GM21723 (cell line): ENCODE measurements at regions not wholly inside any gene's neighbourhood (a gene's known extent, or its start where the extent isn't known, plus 50 kb on each side); places are given as distances from the start of the nearest gene placed in this dataset.
"Not testable (repeated sequence)": the region's sequence is repeated elsewhere in the genome, so short reads cannot be mapped to it uniquely, and the experiment has no call there.

Source experiments
- ATAC-seq: cut with Tn5 transposase; IDR thresholded peaks from one replicate; pipeline ENCODE4 v1.9.1; 2021; ENCODE audit warnings: mild to moderate bottlenecking, moderate library complexity; ENCODE audit not compliant: unreplicated experiment

GRCh38 chr1:58966103-58966916 lies 182.5 kb upstream of the JUN start:
- no peak for ATAC-seq

DNA sequence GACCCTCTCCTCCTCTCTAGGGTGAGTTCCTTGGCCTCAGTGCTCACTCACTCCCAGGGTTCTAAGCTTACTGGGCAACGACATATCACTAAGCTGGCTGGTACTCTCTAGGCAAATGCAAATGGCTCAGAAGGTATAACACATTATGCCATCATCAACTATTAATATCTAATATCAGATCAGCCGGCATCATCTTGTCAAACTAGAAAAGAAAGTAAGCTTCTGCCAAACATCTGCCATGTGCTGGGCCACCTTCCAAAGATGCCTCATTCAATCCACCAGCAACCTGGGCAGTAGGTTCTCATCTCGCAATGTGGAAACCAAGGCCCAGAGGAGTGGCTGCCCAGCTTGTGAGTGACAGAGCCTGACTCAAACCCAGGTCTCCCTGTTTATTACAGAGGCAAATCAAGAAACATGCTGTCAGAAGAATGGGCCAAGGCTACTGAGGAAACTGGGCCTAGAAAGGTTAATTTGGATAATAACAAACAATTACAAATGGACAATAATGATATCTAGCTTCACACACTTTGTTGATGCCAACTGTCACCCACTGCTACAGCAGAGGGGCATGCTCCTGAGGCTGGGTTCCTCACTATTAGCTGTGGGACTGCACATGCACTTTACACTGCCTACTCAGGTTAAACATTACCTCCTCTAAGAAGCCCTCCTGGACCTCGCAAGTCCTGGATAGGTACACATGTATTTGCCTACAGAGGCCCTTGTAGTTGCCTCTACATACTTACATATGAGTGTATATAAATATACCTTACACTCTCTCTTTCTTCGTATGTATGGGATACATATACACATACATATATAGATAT lies 183.3 kb upstream of the JUN start:
- ATAC-seq, result no peak

GRCh38 chr1:58968360-58968952 lies 184.6 kb upstream of the JUN start:
- ATAC-seq, result peak; percentile 93

DNA sequence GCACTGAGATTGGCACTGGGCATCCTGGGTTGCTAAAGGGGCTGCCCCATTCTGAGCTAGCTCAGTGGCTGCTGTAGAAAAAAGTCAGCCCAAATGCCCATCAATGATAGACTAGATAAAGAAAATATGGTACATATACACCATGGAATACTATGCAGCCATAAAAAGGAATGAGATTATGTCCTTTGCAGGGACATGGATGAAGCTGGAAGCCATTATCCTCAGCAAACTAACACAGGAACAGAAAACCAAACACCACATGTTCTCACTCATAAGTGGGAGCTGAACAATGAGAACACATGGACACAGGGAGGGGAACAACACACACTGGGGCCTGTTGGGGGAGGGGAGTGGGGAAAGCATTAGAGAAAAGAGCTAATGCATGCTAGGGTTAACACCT lies 185.3 kb upstream of the JUN start:
- not testable (repeated sequence) for ATAC-seq

DNA sequence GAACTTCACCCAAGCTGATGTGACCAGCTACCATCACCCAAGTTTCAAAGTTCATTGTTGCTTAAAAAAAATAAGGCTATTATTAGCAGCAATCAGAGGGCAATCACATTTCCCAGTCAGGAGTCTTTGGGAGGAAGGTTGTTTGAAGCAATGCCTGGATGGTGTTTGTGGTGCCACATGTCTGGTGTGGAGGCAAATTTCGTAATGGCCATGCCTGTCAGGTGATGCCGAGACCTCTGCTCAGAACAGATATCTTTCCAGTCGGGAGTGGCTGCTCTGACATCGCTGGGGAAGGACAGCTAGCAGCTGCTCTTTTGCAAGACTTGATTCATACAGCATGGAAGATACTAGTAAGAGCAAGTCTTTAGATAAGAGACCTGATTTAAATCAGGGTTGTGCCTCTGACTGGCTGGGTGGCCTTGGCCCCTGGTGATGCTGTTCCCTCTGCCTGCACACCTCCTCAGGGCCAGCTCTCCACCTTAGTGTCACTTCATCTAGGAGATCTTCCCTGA lies 187.8 kb upstream of the JUN start:
- ATAC-seq, result no peak

GRCh38 chr1:58975888-58976287 lies 192.0 kb upstream of the JUN start:
- ATAC-seq, result no peak

DNA sequence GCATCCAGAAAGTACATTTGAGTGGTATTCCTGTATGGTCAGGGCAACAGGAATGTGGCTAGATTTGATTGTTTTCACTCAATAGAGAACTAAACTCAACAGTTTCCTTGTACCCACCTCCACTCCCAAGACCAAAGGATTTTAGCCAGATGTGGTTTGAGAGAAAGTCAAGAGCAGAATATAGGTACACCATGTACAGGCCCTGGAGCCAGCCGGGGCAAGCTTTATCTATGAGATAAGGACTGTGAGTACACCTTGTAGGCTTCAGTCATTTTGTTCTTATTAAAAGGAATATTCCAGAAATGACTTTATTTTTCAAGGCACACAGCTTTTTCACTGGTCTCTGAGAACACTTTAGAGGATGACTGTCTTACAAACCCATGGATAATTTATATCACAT lies 192.4 kb upstream of the JUN start:
- ATAC-seq, result no peak

GRCh38 chr1:58977598-58977997 lies 193.8 kb upstream of the JUN start:
- ATAC-seq, result no peak

DNA sequence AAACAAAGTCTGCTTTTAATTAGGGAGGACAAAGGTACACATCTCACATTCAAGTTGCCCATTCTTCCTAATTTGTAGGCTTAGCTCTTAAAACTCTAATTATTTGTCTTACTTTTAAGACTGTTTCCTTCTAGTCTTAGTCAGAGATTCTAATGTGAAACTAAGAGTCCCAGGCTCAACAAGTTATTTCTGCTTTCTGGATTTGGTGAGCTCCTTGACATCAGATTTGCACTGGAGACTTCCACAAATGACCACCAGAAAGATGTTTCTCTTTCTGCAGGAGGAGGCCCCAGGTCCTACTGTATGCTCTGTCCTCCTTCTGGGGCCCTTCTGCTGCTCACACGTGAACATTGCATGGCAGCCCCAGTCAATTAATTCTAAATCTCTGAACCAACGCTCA lies 194.2 kb upstream of the JUN start:
- no peak for ATAC-seq

DNA sequence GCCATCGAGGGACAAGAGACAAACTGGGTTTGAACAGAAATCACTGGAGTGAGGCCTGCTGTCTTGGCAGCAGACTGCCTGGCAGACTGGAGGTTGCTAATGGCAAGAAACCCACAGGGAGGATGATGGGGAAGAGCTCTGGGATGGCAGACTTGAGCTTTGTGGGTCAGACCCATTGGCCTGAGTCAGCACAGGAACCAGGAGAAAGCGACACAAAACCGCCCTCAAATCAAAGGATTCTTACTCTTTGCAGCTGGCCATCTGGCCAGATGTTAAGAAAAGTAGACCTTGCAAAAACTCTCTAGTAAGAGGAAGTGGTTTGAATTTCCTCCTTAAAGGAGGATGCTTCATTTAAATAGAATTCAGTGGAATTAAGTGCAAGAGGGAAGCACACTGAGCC lies 195.2 kb upstream of the JUN start:
- no peak for ATAC-seq

DNA sequence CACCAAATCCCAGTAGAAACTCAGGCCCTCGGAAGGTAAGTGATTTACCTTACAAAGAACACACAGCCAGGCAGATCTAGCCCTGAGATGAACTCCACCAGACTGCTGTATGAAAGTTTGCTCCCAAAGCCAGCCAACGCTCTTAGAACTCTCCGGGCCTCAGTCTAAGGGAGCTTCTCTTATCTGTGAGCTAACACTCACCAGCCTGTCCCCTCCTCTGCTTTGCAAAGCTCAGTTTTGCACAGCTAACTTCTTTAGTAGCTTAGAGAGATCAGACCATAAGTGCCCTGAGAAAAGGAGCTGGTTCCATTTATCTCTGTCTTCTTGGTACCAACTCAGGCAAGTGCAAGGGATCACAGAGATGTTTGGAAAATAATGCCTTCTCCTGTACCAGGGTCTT lies 195.8 kb upstream of the JUN start:
- no peak for ATAC-seq

DNA sequence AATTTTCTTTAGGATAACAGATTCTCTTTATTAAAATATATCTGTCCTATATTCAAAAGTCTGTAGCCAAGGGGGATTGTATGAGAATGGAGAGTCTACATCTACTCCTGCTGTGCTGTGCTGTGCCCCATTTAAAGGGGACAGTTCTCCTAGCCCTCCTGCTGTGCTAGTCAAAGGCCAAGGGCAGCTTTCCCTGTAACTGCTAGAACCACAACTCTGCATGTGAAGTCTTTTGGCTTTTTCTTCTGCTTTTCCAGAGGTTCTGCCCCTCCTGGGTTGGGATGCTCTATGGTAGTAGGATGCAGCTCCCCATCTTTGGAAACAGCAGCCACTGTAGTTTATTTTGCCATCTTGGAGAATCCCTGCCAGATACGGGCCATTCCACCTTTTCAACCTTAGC lies 197.5 kb upstream of the JUN start:
- no peak for ATAC-seq

DNA sequence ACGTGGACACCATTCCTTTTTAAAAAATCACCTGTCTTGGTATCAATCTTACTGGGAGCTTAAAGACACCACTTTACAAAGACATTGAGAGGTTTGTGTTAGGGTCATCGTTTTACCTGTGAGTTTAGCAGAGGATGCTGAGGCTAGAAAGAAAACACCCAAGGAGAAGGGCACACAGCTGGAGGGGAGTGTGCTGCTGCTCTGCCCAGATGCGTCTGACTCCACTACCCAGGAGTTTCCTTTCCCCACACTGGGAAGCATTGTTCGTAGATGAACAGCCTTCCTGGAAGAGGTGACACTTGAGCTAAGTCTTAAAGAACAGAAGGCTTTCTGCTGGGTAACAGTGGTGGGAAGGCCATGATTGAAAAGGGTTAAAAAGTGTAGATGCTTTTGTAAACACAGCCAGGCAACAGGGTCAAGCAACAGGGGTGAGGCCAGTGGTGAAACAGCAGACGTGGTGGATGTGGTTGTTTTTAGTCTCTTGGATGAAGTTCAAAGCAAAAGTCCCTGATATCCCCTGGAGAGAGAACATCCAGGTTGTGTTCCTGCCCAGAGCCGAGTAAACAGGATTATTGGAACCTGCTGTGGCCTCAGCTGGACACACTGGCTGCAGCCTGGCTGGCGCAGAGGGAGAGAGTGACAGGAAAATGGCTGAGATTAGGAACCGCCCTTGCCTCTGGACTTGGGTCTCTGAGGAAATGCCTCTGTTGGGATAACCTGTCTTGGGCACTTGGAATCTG lies 198.6 kb upstream of the JUN start:
- ATAC-seq, result no peak

GRCh38 chr1:58983162-58983561 lies 199.3 kb upstream of the JUN start:
- ATAC-seq, result no peak

DNA sequence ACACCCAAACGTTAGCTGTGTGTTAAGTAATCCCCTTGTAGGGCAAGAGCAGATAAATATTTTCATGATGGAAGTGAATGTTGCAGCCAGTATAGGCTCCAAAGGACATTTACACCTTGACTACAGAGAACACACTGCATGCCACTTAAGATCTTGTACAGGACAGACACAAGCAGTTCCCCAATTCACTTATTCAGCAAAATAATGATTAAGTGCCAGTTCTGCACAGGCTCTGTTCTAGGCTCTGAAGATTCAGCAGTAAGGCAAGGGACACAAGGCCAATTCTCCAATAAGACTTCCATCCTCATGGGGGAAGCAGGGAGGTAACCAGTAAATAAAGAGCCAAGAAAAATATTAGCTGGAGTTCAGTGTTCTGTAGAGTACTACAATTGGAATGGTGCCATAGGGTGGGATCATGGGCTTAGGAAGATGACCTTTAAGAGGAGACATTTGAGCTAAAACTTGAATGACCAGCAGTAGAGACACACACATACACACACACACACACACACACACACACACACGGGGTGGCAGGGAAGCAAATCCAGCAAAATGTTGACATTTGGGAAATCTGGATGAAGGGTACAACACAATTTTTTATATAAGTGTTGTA lies 199.9 kb upstream of the JUN start:
- ATAC-seq, result no peak

DNA sequence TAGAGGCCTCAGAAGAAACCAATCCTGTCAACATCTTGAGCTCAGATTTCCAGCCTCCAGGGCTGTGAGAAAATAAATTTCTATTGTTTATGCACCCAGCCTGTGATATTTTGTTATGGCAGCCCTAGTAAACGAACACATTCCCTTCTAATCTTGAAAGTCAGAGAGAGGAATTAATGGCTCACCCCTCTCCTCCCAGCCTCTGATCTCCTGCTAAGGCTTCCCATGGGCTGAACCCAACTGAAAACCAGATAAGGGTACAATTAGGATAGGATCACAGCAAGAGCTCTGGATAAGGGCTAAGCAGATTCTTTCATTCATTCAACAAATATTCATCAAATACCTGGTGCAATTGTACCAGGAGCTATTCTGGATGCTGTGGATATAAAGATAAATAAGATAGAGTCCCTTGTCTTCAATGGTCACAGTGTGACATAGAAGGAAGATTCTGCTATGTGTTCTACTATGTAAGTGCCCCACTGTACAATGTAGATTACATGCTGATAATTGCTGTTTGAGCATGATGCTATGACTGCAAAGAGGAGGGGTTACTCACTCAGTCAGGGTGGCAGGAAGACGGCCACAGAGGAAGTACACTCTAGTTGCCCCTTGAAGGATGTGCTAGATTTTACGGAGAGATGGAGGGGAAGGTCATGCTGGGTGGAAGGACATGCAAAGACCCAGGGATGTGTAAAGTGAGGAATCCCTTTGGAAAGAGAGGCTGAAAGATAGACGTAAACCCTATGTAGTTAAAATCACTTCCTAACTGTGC lies 203.3 kb upstream of the JUN start:
- ATAC-seq, result no peak

DNA sequence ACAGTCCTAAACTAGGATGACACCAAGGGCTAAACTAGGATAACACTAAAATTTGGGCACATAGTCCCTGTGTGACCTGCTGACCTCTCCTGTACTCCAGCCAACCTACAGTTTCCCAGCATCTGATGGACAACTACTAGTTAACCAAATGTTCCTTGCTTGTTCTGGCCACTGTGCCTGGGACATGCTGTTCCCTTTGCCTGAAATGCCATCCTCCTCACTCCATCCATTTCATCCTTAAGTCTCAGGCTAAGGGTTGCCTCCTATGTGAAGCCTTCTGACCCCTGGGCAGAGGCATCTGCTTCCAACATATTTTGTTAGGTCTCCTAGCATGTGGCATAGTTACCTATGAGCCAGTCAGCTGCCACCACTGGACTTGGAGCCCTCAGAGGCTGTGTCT lies 204.9 kb upstream of the JUN start:
- no peak for ATAC-seq

- ATAC-seq, result no peak
Observed at GRCh38 chr1:58989845-58990244, 206.0 kb upstream of the JUN start.

DNA sequence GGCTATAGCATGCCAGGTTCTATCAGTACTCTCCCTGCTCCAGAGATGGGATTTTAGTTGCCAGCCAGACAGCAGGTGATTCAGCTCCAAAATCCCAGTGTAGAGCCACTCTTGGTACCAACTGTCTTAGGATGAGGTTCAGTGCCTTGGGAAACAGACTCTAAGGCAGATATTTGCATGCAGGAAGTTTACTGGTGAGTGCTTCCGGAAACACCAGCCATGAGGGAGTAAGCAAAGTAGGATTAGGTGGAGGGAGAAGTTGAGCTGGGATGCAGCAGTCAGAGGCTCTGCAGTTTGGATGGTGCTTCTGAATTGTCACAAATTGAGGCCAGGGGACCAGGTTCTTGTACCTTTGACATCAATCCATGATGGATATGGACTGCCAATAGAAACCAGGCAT lies 207.5 kb upstream of the JUN start:
- no peak for ATAC-seq

DNA sequence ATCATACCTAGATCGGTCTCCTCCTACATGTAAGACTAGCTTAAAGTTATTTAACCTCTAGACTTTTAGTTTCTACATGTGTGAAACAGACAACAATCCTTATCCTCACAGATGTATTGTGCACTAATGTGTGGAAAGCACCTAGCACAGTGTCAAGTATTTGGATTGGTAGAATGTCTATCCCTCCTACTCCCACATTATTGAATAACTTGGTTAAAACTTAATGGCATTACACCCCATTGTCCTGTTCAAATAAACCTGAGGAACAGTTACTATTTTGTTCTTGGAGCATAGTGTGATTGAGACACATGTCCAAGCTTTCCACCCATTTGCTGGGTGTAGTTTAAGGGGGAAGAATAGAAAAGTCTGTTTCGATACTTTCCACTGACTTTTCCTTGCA lies 208.8 kb upstream of the JUN start:
- no peak for ATAC-seq
